Mucosa of stomach (tissue), 1 donor: ENCODE measurements at regions not wholly inside any gene's neighbourhood (a gene's known extent, or its start where the extent isn't known, plus 50 kb on each side); places are given as distances from the start of the nearest gene placed in this dataset.

Source experiments
- H3K27me3 ChIP-seq: one replicate; pipeline ENCODE4 v1.7.0; 2013; ENCODE audit warnings: mild to moderate bottlenecking, low read length; ENCODE audit not compliant: control insufficient read depth, insufficient read depth
- H3K36me3 ChIP-seq: one replicate; pipeline ENCODE4 v1.7.0; 2013; ENCODE audit warnings: low read length; ENCODE audit not compliant: control insufficient read depth, insufficient read depth
- H3K4me1 ChIP-seq: one replicate; pipeline ENCODE4 v1.7.0; 2013; ENCODE audit warnings: mild to moderate bottlenecking, low read length; ENCODE audit not compliant: control insufficient read depth, insufficient read depth
- H3K4me3 ChIP-seq: one replicate; pipeline ENCODE4 v1.7.0; 2013; ENCODE audit warnings: low read length
- H3K9ac ChIP-seq: one replicate; pipeline ENCODE4 v1.7.0; 2013; ENCODE audit warnings: mild to moderate bottlenecking, low read length, moderate library complexity
- H3K9me3 ChIP-seq: one replicate; pipeline ENCODE4 v1.7.0; 2013; ENCODE audit warnings: mild to moderate bottlenecking, low read length, moderate library complexity; ENCODE audit not compliant: control insufficient read depth
- donor health status: Pancreatic carcinoma.

DNA sequence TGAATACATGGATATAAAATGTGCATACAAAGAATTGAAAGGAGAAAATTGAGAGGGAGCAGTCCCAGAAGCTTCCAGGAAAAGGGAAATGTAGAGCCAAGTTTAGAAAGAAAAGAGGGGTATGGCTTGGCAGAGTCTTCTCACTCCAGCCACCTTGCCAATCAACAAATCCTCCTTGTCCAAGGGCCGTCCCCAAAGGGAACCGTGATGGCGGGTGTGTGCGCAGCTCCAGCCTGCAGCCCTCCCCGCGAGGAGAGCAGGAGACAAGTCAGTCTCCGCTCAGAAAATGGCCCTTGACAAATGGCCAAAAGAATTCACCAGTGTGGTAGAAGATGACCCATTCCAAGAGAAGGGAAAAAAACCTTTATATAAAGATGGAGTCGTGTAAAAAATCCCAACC is 448.3 kb upstream of the POU3F3 start:
- H3K4me3 ChIP-seq: no peak overlapping the region
- H3K27me3 ChIP-seq: no peaks in the 10 kb centered on the region
- H3K9ac ChIP-seq: no peak overlapping the region
- no peaks in the 10 kb centered on the region for H3K9me3 ChIP-seq
- no peaks in the 10 kb centered on the region for H3K4me1 ChIP-seq
- H3K36me3 ChIP-seq: no peaks in the 10 kb centered on the region

DNA sequence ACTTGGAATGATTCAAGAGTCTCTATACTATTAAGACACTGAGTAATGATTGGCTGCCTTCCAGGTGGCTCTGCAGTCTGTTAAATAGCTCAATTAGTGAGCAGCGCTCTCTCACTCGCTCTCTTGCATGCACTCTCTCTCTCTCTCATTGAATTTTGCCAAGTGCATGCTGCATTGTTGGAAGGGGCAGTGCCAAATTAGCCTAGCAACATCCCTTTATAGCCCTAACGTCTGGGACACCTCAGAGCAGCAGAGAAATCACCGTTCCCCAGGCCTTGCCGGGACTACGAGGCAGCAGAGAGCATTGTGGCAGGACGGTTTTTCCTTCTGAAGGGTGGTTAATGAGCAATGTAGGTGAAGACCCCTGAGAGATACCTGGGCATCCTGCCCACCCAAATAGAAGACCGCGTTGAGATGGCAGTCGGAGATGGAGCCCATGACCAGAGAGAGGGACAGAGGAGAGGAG is 447.6 kb upstream of the POU3F3 start:
- Histone ChIP-seq H3K9ac (no peak overlapping the region), H3K4me3 (no peak overlapping the region), H3K4me1 (no peaks in the 10 kb centered on the region), H3K36me3 (no peaks in the 10 kb centered on the region), H3K27me3 (no peaks in the 10 kb centered on the region), H3K9me3 (no peaks in the 10 kb centered on the region)

- Histone ChIP-seq H3K9ac (no peak overlapping the region), H3K4me3 (no peak overlapping the region), H3K4me1 (no peaks in the 10 kb centered on the region), H3K9me3 (no peaks in the 10 kb centered on the region), H3K27me3 (no peaks in the 10 kb centered on the region), H3K36me3 (no peaks in the 10 kb centered on the region)
These were observed 446.3 kb upstream of the POU3F3 start for GRCh38 chr2:104407641-104408040.

DNA sequence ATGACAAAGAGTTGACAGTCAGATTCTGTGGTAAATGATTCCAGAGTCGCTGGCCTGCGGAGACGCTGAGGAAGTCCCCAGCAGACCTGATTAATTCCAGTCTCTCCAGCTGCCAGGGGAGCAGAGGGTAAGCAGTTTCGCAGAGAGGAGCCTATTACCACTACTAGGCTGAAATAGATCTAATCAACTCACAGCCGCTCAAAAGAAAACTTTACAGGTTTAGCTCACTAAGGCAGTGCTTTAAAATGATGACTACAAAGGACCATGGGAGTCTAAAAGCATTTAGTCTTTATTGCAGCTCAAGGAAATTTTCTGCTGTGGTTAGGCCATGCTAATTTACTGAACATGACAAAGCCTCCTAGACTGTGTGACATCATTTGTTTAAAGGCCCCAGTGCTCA is 445.6 kb upstream of the POU3F3 start:
- Histone ChIP-seq H3K9me3 (no peaks in the 10 kb centered on the region), H3K4me3 (no peak overlapping the region), H3K27me3 (no peaks in the 10 kb centered on the region), H3K36me3 (no peaks in the 10 kb centered on the region), H3K4me1 (no peaks in the 10 kb centered on the region), H3K9ac (no peak overlapping the region)

DNA sequence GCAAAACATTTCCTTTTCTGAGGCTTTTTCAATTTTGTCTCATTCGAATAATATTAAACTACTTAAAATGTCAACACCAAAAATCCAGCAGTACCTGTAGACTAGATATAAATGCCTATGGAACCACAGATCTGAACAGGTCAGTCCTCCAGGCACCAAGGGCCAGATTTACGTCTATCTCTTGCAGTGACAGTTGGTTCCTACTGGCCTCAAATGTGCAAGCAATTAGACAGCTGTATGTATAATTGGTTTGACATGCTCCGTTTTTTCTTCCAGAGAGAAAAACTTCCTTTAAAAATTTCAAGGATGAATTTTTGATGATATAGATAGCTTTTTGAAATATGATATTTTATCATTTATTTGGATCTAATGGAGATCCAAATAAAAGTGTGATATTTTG is 443.8 kb upstream of the POU3F3 start:
- peaks cover 3% of the 10 kb centered on the region for H3K27me3 ChIP-seq
- H3K9ac ChIP-seq: no peak overlapping the region
- no peak overlapping the region for H3K4me3 ChIP-seq
- H3K4me1 ChIP-seq: no peaks in the 10 kb centered on the region
- H3K9me3 ChIP-seq: no peaks in the 10 kb centered on the region
- H3K36me3 ChIP-seq: no peaks in the 10 kb centered on the region

DNA sequence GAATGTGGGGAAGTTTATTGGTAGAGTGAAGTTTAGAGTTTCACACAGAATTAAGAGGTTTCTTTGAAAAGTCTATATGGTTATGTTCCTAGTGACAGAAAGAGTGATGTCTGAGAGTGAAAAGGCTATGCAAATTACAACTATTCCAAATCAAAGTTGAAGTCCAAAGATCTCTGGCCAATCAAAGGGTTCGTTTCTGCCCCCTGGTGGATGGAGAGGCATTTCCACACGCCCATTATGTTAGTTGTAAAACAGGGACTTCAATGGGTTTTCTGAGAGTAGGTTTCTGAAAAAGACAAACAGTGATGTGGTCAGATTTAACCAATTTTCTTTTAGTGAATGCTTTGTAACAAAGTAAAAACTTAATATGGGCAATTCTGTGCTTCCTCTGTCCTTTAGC is 441.5 kb upstream of the POU3F3 start:
- Histone ChIP-seq H3K9ac (no peak overlapping the region), H3K27me3 (peaks cover 9% of the 10 kb centered on the region), H3K4me3 (no peak overlapping the region), H3K9me3 (no peaks in the 10 kb centered on the region), H3K36me3 (no peaks in the 10 kb centered on the region), H3K4me1 (no peaks in the 10 kb centered on the region)

GRCh38 chr2:104413890-104414289 is 440.0 kb upstream of the POU3F3 start:
- H3K9ac ChIP-seq: no peak overlapping the region

GRCh38 chr2:104415284-104415683 is 438.6 kb upstream of the POU3F3 start:
- H3K27me3 ChIP-seq: peaks cover 9% of the 10 kb centered on the region
- H3K9me3 ChIP-seq: no peaks in the 10 kb centered on the region
- H3K4me3 ChIP-seq: no peak overlapping the region
- no peaks in the 10 kb centered on the region for H3K4me1 ChIP-seq
- H3K9ac ChIP-seq: no peak overlapping the region
- H3K36me3 ChIP-seq: no peaks in the 10 kb centered on the region

More at GRCh38 chr2:104413890-104414289, 440.0 kb upstream of the POU3F3 start:
- H3K4me3 ChIP-seq: no peak overlapping the region
- no peaks in the 10 kb centered on the region for H3K4me1 ChIP-seq
- H3K27me3 ChIP-seq: peaks cover 9% of the 10 kb centered on the region
- H3K36me3 ChIP-seq: no peaks in the 10 kb centered on the region
- H3K9me3 ChIP-seq: no peaks in the 10 kb centered on the region

DNA sequence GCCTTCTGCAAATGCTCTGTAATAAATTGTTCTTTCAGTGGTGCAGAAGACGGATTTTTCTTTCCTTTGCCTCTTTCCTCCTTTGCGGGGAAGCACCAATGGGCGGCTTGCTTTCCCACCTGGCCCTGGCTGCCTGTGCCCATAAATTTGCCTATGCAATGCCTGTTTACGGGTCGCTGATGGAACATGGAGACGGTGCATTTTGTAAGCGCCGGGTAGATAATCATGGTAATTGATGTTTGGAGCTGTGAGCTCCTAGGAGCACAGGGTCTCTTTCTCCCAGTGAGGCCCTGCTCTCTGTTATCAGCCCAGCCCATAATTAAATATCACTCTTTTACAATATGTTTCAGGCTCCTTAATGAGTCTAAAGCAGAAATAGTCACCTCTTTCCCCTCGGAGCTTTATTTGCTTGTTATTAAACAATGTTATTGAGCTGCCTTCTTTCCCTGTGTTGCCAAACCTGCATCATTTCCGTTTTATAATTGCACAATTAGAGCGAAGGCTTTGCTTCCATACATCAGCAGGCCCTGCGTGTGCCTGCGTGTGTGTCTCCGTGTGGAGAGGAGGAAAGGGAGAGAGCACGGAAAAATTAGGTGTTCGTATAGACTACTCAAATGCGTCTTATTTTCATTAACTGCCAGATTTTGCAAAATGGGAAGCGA is 437.4 kb upstream of the POU3F3 start:
- no peak overlapping the region for H3K4me3 ChIP-seq
- H3K9ac ChIP-seq: no peak overlapping the region
- H3K27me3 ChIP-seq: peaks cover 9% of the 10 kb centered on the region
- H3K4me1 ChIP-seq: no peaks in the 10 kb centered on the region
- no peaks in the 10 kb centered on the region for H3K36me3 ChIP-seq
- H3K9me3 ChIP-seq: no peaks in the 10 kb centered on the region

- no peak overlapping the region for H3K4me3 ChIP-seq
- no peaks in the 10 kb centered on the region for H3K36me3 ChIP-seq
- H3K27me3 ChIP-seq: peaks cover 6% of the 10 kb centered on the region
- H3K9ac ChIP-seq: no peak overlapping the region
- no peaks in the 10 kb centered on the region for H3K4me1 ChIP-seq
- no peaks in the 10 kb centered on the region for H3K9me3 ChIP-seq
These were observed 433.5 kb upstream of the POU3F3 start for GRCh38 chr2:104420420-104420819.

DNA sequence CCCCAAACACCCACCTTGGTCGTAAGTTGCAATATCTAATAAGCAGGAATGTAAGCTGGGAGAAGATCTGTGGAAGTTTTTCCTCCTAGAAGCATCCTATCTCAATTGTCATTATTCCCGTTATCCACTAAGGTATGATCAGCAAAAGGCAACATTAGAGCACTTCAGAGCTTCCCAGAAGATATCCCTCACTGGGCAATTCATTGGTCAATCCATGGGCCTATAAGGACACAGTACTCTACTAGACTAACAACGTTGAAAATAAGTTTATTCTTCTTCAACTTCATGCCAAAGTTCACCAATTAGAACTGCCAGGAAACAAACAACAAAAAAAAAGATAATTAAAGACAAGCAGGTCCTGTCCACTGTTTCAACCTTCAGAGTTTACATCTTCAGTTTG is 433.0 kb upstream of the POU3F3 start:
- Histone ChIP-seq H3K9ac (no peak overlapping the region), H3K4me3 (no peak overlapping the region), H3K27me3 (peaks cover 6% of the 10 kb centered on the region), H3K36me3 (no peaks in the 10 kb centered on the region), H3K4me1 (no peaks in the 10 kb centered on the region), H3K9me3 (no peaks in the 10 kb centered on the region)

DNA sequence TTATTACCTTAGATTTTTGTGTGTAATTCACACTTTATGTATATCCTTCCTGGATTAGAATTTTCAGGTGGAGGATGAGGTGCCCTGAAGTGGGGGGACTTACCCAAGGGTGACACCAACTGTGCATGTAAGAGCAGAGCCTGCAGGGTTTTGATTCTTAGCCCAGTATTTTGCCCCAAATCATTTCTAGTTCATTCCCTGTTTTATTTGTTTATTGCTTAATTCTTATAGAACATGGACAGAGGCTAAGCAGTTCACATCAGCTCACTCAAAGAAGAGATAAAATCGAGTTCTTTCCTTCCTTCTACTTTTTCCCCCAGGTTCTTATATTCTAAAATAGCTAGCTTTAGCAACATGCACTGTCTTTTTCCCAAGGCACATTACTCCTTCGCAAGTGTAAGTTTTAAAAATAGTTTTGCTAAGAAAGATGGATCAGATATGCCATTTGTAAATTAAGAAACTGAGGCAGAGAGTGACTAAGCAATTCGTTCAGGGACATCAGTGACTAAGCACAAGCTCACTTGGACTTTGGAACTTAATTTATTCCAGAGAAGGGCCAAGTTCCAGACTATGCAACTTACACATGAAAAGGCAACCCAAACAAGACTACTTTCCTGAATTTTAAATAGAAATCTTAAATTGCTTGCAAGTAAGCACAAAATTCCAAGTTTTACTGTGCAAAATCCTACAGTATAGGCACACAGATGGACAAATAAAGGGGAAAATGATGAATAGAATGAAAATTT is 427.9 kb upstream of the POU3F3 start:
- Histone ChIP-seq H3K9ac (no peak overlapping the region), H3K9me3 (no peaks in the 10 kb centered on the region), H3K4me1 (no peaks in the 10 kb centered on the region), H3K4me3 (no peak overlapping the region), H3K27me3 (no peaks in the 10 kb centered on the region), H3K36me3 (no peaks in the 10 kb centered on the region)
